ENCODE measurements at regions not wholly inside any gene's neighbourhood (a gene's known extent, or its start where the extent isn't known, plus 50 kb on each side); places are given as distances from the start of the nearest gene placed in this dataset.

DNA sequence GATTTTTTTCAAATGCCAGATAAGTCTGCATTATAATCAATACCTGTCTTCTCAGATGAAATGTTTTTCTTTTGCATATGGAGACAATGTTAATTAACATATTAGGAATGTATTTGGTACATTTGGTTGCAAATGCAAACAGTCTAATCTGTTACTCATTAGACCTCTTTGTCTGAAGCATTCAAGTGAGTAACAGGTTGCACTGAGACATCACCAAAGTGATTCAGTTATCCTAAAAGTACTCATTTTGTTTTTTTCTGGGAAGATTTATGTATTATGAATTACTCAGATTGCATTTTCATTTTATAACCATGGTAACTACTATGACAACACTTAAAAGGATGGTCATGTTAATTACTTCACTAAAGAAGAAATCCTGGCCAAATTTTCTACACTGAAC, 513.6 kb downstream of the HTR7 start (continued):
- TF ChIP-seq, protein P1, sequence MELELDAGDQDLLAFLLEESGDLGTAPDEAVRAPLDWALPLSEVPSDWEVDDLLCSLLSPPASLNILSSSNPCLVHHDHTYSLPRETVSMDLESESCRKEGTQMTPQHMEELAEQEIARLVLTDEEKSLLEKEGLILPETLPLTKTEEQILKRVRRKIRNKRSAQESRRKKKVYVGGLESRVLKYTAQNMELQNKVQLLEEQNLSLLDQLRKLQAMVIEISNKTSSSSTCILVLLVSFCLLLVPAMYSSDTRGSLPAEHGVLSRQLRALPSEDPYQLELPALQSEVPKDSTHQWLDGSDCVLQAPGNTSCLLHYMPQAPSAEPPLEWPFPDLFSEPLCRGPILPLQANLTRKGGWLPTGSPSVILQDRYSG (CRISPR knock-in tag; IDR thresholded peaks at IDR 0.05), result no peak
- TF ChIP-seq ZNF383 (CRISPR knock-in tag; IDR thresholded peaks at IDR 0.05; ENCODE audit: borderline replicate concordance), result no peak

DNA sequence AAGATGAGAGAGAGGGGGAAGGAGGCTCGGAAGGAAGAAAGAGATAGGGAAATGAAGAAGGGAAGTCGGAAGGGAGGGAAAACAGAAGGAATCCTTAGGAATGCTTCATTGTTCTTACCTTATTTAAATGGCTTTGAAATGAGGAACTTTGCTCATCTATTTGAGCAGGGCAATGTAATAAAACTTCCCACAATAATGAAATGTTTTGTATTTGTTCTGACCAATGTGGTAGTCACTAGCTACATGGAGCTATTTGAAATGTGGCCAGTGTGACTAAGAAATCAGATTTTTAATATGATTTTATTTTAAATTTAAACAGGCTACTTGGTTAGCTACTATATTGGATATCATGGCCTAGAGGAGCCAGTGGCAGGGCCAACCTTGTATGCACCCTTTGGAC, 510.6 kb downstream of the HTR7 start:
- no peaks in the 10 kb centered on the region for H3K9me3 ChIP-seq (ENCODE audit: low read length)
- in situ Hi-C loops (cut with HindIII; ENCODE audit: extremely low pct_ligation_motif_present, low pct_unique_long_range_greater_than_20kb) (no loop called here), intact Hi-C loops (cut with micrococcal nuclease; ENCODE audit: unreplicated experiment) (no loop called here)
- H4K20me1 ChIP-seq (ENCODE audit: insufficient read depth, low read length), result no peaks in the 10 kb centered on the region
- no peak overlapping the region for H3K4me3 ChIP-seq (replicated peaks in 1 of 3; ENCODE audit: insufficient read depth in 1 of 3, low read depth in 2 of 3, low read length in 3 of 3)
- TF ChIP-seq, protein P2, sequence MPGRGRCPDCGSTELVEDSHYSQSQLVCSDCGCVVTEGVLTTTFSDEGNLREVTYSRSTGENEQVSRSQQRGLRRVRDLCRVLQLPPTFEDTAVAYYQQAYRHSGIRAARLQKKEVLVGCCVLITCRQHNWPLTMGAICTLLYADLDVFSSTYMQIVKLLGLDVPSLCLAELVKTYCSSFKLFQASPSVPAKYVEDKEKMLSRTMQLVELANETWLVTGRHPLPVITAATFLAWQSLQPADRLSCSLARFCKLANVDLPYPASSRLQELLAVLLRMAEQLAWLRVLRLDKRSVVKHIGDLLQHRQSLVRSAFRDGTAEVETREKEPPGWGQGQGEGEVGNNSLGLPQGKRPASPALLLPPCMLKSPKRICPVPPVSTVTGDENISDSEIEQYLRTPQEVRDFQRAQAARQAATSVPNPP (CRISPR knock-in tag; IDR thresholded peaks at IDR 0.05), result no peak
- TF ChIP-seq GTF2F1 (IDR thresholded peaks at IDR 0.05; ENCODE audit: low read length), result no peak
- TF ChIP-seq RELA (CRISPR knock-in tag; IDR thresholded peaks at IDR 0.05), result no peak
- no peak for TF ChIP-seq NCOR1 (IDR thresholded peaks at IDR 0.05; ENCODE audit: borderline replicate concordance, low read length)
- TF ChIP-seq NFATC3 (CRISPR knock-in tag; IDR thresholded peaks at IDR 0.05), result no peak
- TF ChIP-seq ZNF101 (CRISPR knock-in tag; IDR thresholded peaks at IDR 0.05; ENCODE audit: borderline replicate concordance, low read depth), result no peak
- TF ChIP-seq RXRB (CRISPR knock-in tag; IDR thresholded peaks at IDR 0.05; ENCODE audit: borderline replicate concordance), result no peak
- TF ChIP-seq, protein P3, sequence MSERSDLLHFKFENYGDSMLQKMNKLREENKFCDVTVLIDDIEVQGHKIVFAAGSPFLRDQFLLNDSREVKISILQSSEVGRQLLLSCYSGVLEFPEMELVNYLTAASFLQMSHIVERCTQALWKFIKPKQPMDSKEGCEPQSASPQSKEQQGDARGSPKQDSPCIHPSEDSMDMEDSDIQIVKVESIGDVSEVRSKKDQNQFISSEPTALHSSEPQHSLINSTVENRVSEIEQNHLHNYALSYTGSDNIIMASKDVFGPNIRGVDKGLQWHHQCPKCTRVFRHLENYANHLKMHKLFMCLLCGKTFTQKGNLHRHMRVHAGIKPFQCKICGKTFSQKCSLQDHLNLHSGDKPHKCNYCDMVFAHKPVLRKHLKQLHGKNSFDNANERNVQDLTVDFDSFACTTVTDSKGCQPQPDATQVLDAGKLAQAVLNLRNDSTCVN (CRISPR knock-in tag; IDR thresholded peaks at IDR 0.05; ENCODE audit: borderline replicate concordance), result no peak
- no peak for TF ChIP-seq YEATS4 (CRISPR knock-in tag; IDR thresholded peaks at IDR 0.05; ENCODE audit: borderline replicate concordance)
- TF ChIP-seq ZNF709 (CRISPR knock-in tag; IDR thresholded peaks at IDR 0.05), result no peak
- no peak for TF ChIP-seq JUNB (CRISPR knock-in tag; IDR thresholded peaks at IDR 0.05; ENCODE audit: borderline replicate concordance)
- no peak for TF ChIP-seq ZNF788 (CRISPR knock-in tag; IDR thresholded peaks at IDR 0.05; ENCODE audit: borderline replicate concordance)
- TF ChIP-seq HMG20A (CRISPR knock-in tag; IDR thresholded peaks at IDR 0.05; ENCODE audit: borderline replicate concordance), result no peak
- no peak for TF ChIP-seq ZNF317 (CRISPR knock-in tag; IDR thresholded peaks at IDR 0.05)
- no peak for TF ChIP-seq ZKSCAN1 (IDR thresholded peaks at IDR 0.05; ENCODE audit: low read length)
- TF ChIP-seq TOE1 (CRISPR knock-in tag; IDR thresholded peaks at IDR 0.05), result no peak
- no peak for ATAC-seq
- ChIA-PET POLR2A (no interaction called here), CTCF (ENCODE audit: low intra/inter-chr PET ratio, low total read pairs) (no interaction called here)
- no peak overlapping the region for H3K9ac ChIP-seq (ENCODE audit: insufficient read depth, low read depth, low read length)
- H3K4me2 ChIP-seq (ENCODE audit: low read depth, low read length), result no peak overlapping the region
- no TSS peak for BruUV-seq (replicated peaks)
- no peaks in the 10 kb centered on the region; a peak in 1 of 5 replicates for H3K27me3 ChIP-seq (ENCODE audit: control insufficient read depth in 1 of 2, insufficient read depth in 2 of 2, low read length in 2 of 2)
- H2AFZ ChIP-seq (ENCODE audit: low read length), result no peak overlapping the region
- H3K27ac ChIP-seq (ENCODE audit: extremely low read length, insufficient read depth, low read length), result no peak overlapping the region
- 7% methylated on average over 2 of the region's 2 CpGs for WGBS (ENCODE audit: low lambda C conversion rate)
- no peaks in the 10 kb centered on the region for H3K4me1 ChIP-seq (ENCODE audit: insufficient read depth, low read length)
- no peak for DNase-seq (ENCODE audit: low spot score)
- no peaks in the 10 kb centered on the region for H3K36me3 ChIP-seq (replicated peaks in 1 of 2; ENCODE audit: control insufficient read depth in 1 of 2, insufficient read depth in 2 of 2, low read length in 2 of 2)
- no peaks in the 10 kb centered on the region for H3K79me2 ChIP-seq (ENCODE audit: insufficient read depth, low read length)
- no peak for FAIRE-seq

Measured in HepG2 (cell line).